HG03521 (cell line): ENCODE measurements at regions not wholly inside any gene's neighbourhood (a gene's known extent, or its start where the extent isn't known, plus 50 kb on each side); places are given as distances from the start of the nearest gene placed in this dataset.

ENCODE experiments used
- ATAC-seq: cut with Tn5 transposase; IDR thresholded peaks from one replicate; pipeline ENCODE4 v1.9.1; 2021; ENCODE audit warnings: mild to moderate bottlenecking, moderate library complexity; ENCODE audit not compliant: unreplicated experiment

DNA sequence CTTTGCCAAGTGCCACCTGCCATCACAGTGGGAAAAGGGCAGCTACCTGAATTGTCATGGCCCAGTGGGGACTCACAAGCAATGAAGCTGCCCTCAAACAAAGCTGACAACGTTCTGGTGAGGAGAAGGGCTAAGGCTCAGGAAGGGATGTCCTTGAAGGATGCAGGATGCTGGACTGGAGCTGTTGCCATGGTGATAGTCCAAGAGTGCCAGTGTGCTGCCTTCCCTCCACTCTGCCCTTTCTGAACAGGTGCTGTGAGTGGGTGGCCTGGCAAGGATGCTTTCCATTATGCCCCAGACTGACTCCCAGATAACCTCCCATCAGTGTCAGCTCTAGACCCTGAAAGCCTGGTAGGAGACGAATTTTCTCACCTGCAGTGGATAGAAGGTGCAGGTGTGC, 137.8 kb upstream of the GYPC start:
- no peak for ATAC-seq

DNA sequence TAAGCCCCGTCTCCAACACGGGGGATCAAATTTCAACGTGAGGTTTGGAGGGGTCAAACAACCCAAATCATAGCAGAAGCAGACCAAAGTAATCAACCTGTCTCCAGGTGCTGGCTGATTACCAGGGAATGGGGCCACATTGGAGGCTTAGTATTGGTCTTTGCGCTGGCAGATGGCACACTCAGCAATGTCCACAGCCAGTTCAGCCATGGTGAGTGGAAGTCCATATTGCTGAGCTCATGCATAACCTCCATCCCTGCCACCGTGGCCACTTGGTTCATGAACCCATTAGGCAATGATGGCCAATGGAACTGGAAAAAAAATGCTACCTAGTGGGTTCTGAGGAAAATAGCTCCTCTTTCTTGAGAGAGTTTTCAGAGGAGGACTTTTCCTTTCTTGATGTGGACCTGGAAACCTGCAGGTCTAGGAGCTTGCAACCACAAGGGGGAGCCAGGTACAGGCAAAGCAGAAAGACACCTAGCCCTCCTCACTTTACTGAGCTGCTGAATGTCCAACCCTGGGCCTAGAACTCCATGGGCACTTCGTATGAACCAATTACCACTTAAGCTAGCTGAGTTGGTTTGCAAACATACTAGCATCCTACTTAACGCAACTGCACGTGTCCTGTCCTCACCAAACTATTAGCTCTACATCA, 128.0 kb upstream of the GYPC start:
- ATAC-seq = peak; percentile 61

DNA sequence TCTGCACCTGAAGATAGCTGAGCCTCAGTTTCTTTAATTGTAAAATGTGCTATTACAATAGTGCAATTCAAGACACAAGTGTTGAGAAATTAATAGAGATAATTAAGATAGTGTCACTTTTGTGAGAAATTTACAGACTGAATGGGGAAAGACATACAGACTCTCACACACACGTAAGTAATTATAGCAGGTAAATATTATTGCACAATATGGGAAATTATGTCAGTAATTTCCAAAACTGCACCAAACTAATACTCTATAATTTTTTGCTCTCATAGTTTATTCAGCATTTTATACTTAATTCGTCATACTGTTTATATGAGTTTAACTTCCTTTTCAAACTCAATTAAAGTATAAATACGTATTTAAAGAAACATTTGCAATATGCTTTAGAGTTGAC, 124.9 kb upstream of the GYPC start:
- ATAC-seq = no peak

DNA sequence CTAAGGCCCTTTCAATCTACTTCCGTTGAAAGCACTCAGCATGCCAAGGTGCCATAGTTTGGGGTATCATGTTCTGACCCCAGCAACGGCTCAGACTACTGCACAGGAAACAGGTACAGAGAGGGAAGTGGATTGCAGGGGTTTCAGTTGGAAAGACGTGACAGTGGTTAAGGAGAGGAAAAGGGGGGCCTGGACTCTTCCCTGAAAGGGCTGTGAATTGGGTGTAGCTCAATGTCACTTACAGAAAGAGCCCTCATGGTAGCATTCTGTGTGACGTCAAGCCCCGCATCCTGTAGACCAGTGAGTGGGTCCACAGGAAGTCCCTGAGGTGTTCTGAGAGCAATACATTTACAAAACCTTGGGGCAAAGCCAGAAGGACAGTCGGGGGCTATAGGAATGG, 121.5 kb upstream of the GYPC start:
- ATAC-seq = no peak

DNA sequence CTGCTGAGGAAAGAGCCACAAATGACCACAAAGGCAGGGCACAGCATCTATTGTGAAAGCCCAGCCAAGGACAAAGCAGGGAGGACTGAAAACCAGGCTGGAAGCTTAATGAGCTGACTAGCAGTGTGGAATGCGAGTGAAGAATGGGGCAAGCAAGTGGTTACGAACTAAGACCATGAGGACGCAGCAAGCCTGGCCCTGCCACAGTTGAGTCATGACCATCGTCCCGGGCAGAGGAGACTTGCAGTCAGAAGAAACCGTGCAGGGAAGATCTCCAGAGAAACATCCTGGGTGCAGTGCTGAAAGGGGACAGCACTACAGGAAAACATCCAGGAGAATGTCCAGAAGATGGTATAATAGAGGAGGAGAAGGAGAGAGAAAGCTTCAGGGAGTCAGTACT, 120.5 kb upstream of the GYPC start:
- no peak for ATAC-seq

DNA sequence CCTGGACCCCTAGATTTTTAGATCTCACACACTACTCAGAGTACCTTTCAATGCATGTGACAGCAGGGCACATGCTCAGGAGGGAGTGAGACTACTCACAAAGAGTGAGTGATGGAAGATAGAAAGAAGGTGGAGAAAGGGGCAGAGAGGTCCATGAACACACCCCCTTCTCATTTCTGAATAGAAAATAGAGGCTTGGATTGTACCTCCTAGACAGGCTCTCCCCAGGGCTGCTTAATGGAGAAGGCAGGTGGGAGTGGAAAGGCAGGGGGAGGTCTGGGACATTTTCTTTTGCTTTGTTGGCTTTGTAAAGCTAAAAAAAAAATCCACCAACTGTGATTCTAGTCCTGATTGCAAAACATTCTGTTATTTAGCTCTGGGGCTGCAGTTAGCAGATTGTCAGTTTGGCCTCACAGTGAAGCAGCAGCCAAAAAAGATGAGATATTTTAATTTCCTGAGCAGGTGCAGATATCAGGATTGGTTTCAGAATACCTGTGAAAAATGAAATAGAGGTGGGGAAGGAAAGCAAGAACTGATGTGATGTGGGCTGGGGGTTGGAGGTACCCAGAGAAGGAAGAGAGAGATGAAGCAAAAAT, 119.3 kb upstream of the GYPC start:
- ATAC-seq = no peak

DNA sequence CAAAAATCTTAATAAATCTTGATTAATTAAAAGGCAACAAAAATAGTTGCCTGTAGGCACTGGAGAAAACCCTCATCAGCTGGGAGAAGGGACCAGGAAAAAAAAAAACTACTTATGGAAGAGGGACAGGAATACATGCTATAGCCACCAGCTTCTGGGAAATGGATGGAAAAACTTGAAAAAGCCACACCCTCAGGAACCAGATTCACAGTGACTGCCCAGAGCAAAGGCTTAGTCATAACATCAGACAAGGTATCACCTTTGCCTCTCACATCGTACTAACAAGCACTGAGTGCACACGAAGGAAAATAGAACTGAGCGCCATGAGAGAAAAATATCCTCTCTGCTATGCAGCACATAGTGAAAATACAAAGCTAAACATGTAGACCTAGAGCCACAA, 116.9 kb upstream of the GYPC start:
- no peak for ATAC-seq

DNA sequence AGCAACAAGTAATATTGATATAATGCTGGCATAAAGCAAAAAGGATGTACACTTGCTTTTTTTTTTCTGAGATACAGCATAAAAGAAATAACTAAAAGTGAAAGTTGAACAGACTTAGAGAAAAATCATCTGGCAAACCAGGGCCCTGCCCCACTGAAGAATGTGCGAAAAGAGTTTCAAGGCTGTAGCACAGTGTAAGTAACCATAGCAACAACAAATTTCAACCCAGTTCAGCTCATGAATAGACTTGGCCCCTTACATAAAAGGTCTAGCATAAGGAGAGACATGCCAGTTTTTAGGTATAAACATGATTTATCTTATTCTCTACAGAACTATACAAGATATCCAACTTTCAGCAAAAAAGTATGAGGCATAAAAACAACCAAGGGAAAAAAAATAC, 113.7 kb upstream of the GYPC start:
- no peak for ATAC-seq

DNA sequence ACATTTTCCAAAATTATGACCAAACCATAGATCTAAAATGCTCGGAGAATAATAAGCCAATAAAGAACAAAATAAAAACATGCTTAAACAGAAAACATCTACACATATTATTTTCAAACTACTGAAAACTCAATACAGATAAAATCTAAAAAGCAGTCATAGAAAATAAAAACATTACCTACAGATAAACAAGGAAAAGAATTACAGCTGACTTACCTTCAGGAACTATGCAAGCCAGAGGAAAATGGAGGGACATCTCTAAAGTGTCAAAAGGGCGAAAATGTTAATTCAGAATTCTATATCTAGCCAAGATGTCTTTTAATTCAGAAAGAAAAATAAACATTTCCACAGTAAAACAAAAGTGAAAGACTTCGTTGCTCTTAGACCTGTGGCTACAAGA, 112.9 kb upstream of the GYPC start:
- ATAC-seq = no peak

DNA sequence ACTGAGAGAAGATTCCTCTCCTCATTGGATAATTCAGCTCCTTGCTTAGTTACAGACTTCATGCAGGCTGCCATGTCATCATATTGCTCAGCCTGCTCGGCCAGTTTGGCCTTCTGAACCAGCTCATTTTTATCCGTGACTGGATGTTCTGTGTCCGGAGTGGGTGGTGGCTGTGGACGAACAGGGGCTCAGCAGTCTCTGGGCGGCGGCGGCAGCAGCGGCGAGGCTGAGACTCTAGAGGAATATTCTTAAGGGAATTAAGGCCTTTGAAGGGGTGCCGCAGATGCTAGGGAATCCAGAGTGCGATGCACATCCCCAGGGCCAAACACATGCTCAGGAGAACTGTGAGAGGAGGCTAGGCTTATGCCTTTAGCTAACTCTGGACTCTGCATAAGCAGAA, 97.9 kb upstream of the GYPC start:
- no peak for ATAC-seq

DNA sequence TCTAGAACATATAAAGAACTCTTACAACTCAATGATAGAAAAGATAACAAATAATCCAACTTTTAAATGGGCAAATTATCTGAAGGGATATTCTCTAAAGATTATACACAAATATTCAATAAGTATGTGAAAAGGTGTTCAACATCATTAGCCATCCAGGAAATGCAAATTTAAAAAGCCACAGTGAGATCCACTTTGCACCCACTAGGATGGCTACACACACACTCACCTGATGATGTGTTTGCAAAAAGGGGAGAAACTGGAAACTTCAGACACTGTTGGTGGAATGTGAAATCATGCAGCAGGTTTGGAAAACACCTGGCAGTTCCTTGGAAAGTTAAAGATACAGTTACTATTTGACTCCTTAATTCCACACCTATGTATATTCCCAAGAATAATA, 87.2 kb upstream of the GYPC start:
- no peak for ATAC-seq

DNA sequence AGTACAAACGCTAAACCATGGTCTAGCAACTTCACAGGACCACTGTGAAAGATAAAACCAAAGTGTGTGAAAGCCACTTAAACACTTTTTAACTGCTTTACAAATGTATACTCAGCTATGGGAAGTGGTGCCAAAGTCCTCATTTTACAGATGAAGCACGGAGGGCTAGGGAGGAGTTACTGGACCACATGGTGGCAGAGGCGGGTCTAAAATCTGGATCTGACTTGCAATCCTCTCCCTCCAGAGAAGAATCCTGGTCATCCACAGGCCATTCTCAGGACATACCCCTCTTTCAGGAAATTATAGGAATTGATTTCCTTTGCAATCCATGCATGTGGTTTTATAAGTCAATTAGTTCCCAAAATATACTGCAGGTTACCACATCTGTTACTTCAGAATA, 84.6 kb upstream of the GYPC start:
- no peak for ATAC-seq

DNA sequence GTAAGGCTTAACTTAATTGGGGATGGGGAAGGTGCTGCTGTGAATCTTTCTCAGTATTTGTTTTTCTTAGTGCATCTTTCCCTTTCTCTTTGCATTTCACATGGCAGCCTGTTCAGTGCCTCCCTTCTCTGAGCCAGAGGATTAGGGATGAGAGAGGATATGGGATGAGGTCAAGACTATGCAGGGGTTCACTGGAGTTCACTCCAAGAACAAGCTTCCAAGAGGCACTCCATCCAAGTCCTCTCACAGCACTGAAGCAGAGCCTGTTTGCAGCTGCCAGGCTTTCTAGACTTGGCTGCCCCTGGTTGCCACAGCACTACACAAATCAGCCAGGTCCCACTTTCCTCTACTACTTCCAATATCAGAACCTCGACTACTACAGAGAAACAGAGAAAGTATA, 80.3 kb upstream of the GYPC start:
- ATAC-seq = no peak

DNA sequence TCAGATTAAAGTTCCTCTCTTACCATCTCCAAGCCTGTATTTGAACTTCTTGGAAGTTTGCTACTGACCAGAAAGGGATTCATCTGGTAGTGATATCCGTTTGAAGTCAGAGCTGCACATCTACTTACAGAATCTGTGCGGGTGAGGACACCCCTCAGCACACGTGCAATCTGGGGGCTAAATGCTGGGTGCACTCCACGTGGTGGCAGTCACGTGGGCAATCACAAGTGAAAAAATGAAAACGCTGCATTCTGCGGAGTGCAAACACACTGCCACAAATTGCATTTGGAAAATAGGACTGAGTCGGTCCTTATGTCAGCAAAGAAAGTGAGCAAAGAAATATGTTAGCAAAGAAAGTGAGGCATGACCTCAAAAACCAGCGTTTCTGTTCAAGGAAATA, 76.1 kb upstream of the GYPC start:
- no peak for ATAC-seq

DNA sequence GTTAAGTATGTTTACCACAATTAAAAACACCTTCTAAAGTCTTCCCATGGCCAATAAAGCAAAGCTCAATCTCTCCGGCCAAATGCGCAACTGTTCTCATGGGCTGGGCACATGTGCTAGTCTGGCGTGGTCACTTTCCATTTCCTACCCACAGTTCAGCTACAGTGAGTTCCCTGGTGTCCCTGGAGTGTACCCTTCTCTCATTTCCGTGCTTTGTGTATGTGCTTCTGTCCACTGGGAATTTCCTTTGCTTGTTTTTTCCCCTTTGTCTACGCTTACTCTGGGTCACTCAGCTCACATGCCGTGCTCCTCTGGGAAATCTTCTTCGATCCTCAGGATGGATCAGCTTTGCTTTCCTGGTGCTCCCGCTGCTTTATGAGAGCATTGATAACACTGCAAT, 69.6 kb upstream of the GYPC start:
- ATAC-seq = no peak

DNA sequence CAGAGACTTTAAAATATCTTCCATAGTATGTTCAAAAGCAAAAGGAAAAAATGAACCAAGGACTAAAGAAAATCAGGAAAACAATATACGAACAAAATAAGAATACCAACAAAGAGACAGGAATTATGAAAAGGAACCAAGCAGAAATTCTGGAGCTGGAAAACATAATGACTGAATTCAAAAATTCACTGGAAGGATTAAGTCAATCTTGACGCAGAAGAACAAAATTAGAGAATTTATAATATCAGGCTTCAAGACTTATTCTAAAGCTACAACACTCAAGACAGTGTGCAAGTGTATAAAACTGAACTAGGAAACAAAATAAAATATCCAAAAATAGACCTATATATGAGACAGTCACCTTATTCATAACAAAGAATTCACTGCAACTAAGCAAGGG, 56.9 kb upstream of the GYPC start:
- no peak for ATAC-seq

DNA sequence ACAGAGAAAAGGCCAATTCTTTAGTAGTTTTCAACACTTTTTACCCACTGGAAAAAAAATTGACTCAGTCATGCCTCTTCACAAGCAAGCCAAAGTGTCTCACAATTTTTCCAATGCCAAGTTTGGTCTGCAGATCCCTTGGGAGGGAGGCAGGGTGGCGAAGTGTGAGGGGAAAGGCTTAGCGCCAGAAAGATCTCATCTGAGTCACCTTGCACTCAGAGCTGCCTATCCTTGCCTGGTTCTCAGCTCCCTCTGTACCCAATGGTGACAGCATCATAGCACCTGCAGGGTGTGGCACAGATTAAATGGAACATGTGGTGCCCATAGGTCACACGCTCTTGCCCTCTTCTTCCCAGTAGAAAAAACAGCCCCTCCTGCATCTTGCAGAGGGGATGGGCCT, 55.2 kb upstream of the GYPC start:
- ATAC-seq = no peak

DNA sequence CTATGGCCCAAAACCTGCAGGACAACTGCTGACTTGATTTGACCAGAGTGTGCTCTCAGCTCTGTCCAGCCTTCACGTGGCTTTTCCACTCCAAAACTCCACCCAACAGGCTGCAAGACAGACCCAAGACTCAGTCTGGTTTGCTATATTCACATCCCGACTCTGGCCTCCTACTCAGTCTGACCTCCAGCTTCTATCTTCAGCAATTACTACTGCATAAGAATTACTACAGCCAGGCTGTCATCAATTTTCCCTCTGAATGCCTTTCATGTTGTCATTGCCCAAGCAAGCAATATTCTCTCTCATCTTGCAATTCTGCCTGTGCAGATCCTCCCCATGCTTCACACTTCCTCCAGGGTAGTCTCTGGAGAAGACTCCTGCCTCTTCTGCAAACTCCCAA, 53.6 kb upstream of the GYPC start:
- ATAC-seq = no peak
